NCI-H345 treated with DMSO at 0.1 percent for 48 hours (cell line): ENCODE measurements at regions not wholly inside any gene's neighbourhood (a gene's known extent, or its start where the extent isn't known, plus 50 kb on each side); places are given as distances from the start of the nearest gene placed in this dataset.
"Not testable (repeated sequence)": the region's sequence is repeated elsewhere in the genome, so short reads cannot be mapped to it uniquely, and the experiment has no call there.

Source experiments
- DNase-seq: peaks from one replicate; lab custom pipeline; 2025; ENCODE audit not compliant: unreplicated experiment; lab: John Stamatoyannopoulos, UW

DNA sequence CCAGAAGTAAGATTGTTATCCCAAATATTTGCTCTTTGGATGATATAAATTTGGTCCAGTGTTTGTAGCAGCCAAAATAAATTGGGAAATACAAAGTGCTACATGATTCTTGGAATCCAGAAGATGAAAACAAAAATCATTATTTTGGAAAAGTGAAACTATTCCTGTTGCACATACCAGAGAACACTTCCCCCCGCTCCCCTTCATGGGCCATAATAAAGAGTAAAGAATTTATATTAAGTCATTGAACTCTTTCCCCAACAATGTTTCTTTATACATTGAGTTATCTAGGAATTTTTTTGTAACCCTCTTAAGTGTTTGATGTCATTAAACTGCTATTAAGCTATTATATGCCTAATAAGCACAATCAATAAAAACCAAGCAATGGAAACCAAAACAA, 490.4 kb upstream of the HS3ST5 start:
- no peak for DNase-seq

DNA sequence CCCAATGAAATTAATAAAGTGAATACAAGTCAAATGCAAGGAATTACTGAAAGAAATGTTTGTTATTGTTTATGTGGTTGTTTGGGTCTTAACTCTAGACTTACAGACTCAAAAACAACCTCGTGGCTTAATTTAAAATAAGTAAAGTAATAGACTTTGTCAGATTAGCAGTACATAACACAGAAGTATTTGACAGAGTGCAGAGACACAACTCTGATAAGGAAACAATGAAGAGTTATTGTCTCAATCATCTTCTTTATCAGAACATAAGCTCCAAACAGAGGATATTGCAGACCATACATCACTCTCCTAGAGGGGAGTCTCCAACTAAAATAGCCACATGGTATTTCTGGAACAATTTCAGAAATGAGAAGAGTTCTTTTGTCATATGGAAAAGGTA, 487.7 kb upstream of the HS3ST5 start:
- DNase-seq: no peak

DNA sequence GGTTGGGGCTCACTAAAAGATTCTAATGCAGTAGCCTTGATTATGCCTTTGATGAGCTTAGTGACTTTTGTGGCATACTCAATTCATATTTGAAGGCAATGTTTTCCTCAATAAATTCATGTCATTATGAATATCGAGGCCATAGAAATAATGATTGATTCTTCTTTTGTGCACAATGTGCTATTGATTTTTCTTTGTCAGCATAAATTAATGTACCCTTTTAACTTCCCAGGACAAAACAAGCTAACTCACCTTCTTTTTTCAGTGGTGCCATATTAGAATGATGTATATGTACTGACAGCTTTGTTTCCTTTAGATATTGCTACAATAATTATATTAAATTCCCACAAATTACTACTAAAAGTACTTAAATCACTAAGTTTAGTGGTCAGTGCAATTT, 484.3 kb upstream of the HS3ST5 start:
- no peak for DNase-seq

DNA sequence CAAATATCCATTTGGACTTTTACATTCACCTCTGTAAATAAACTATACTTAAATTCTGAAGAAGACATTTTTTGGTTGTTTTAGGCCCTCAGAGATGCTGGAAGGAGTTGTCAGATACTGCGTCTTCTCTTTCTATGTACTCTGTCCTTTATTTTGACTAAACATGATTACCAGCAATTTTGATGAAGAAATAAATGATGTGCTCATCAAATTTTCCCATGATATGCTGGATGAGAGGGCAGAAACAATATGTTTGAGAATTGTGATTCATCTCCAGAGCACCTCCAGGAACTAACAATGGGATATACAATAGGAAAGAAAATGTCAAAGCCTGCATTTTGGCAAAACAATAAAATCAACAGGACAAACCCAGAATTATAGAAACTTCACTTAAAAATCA, 481.6 kb upstream of the HS3ST5 start:
- DNase-seq: no peak

DNA sequence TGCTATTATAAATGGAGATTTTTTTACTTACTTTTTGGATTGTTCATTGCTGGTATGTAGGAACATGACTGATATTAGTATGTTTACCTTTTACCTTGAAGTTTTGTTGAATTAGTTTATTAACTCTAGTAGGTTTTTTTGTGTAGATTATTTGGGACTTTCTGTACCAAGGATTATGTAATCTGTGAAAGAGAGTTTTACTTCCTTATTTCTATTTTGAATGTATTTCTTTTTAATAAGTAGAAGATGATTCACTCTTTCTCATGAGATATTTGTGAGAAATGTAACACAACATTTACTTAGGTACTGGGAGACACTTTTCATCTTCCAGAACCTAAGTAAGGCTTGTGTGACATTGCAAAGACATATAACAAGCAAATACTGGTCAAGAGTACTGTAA, 473.9 kb upstream of the HS3ST5 start:
- no peak for DNase-seq

DNA sequence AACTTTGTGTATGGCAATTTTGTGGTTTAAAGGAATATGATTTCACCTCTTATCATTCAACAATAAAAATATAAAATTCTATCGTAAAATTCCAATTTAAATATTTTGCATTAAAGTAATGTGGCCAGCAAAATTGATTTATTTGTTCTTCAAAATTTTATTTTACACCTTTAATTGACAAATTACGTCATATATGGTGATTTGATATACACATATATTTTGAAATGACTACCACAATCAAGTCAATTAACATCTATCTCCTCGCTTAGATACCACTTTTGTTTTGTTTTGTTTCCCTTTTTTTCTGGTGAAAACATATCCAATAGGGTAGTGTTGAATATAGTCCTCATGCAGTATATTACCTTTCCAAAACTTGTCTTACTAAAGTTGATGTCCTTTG, 467.6 kb upstream of the HS3ST5 start:
- DNase-seq: no peak

DNA sequence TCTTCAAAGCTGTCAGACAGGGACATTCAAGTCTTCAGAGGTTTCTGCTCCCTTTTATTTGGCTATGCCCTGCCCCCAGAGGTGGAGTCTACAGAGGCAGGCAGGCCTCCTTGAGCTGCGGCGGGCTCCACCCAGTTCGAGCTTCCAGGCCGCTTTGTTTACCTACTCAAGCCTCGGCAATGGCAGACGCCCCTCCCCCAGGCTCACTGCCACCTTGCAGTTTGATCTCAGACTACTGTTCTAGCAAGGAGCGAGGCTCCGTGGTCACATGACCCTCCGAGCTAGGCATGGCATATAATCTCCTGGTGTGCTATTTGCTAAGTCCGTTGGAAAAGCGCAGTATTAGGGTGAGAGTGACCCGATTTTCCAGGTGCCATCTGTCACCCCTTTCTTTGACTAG, 462.6 kb upstream of the HS3ST5 start:
- DNase-seq: not testable (repeated sequence)

DNA sequence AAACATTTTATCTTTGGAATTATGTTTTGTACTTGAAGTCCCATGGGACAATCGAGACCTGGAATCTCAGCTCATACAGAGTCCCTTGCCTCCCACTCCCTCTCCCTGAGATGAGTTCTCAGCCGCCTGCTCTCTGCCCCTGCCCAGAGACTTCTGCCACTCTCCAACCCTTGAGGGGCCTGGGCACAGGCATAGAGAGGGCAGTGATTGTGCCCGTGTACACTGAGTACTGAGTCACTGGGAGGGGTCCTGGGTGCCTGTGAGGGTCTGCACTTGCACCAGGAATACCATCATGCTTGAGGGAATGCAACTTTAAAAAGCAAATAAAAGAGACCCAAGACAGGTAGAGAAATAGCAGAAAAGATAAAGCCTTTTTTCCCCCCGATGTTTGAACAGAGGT, 453.8 kb upstream of the HS3ST5 start:
- no peak for DNase-seq

DNA sequence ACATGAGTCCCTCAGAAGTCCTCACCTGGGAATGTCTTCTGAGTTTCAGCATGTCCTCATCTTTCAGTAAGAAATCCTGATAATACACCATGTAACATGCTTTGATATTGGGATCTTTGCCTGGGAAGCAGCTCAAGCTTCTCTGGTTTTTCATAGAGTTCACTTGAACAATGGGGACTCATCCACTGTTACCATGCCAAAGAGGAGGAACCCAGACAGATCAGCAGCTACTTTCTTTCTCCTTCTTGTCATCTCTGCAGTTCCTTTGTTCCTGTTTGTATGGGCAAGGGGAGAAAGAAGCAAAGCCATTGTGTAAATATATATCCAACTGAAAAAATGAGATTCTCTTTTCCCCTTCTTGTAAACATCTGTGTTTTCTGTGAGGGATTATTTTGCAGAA, 450.6 kb upstream of the HS3ST5 start:
- DNase-seq: no peak

DNA sequence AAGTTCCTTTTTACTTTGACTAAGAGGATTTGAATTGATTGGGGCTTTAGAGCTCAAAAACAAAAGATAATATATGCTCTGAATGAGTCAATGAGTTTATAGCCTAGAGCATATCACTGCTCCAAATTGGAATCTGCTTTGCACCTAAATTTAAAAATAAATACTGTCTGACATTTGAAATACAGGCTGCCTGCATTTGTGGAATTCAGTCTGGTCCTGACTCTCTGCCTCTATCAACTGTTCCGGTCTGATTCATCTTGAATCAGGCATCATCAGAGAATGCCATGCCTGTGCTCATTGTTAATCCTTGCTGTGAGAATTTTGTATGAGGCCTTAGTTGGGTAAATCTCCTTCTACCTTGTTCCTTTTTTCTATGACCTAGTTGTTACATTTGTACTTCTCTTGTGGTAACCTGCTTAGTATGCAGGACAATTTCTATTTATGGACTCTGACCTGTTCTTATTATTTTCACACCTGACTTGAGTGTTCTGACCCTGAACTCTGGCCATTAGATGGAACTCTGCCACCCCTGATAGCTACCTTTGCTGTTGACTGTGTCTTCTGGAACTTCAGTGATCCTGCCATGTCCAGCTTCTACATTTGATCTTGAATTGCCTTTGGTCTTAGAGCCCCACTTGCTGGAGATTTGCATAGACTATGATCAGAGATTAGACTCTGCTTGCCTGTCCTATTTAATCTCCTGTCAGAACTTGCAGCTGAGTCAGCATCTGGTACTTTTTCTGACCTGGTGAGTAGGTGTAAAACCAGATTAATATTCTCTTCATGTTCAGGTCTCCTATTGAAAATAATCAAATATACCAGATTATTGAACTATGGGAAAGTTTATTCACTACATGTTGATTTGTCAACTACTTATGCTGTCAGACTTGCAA, 442.7 kb upstream of the HS3ST5 start:
- DNase-seq: no peak

DNA sequence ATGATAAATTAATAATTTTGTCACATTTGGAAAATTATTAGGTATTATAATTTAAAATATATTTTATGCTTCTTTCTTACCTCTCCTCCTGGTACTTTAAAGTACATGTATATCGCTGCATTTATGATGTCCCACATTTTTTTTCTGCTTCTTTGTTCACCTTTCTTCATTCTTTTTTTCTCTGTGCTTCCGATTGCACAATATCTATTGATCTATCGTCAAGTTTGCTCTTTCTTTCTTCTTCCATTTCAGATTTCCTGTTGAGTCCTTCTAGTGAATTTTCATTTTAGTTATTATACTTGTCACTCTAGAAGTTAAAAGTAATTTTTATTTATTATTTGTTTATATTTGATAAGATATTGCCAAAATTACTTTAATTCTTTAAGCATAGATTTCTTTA, 441.0 kb upstream of the HS3ST5 start:
- no peak for DNase-seq

DNA sequence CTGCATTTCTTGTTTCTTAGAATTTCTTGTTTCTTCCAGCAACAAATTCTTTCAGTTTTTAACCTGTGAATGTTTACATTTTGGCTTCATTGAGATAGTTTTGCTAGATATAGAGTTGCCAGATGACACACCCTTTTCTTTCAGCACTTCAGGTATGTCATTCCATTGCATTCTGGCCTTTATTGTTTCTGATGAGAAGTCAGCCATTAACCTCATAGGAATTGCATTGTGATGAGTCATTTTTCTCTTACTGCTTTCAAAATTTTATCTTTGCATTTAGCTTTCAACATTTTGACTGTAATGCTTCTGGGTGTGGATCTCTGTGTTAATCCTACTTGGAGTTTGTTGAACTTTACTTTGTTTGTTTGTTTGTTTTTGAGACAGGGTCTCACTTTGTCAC, 440.3 kb upstream of the HS3ST5 start:
- DNase-seq: no peak

DNA sequence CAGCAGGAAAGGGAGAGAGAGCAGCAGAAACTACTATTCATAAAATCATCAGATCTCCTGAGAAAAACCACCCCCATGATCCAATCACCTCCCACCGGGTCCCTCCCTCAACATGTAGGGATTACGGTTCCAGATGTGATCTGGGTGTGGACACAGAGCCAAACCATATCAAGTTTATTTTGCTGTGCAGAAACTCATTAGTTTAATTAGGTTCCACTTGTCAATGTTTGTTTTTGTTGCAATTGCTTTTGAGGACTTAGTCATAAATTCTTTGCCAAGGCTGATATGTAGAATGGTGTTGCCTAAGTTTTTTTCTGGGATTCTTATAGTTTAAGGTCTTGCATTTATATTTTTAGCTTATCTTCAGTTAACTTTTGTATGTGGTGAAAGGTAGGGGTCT, 422.0 kb upstream of the HS3ST5 start:
- DNase-seq: no peak

DNA sequence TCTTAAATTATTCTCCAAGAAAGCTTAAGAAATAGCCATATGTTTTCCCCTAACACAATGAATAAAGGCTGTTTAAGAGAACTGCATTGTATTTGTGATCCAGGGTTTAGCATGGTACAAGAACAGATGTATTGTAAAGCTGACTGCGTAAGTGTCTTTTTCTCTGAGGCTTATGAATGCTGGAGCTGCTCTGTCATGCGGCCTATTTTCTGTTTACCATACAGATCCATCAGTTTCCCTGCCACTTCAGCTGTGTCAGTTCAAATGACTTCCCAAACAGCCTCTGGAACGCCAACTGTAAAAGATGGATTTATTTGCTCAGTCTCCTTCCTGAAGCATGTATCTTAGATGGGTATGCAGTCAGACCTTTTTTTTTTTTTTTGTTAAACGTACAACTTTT, 419.3 kb upstream of the HS3ST5 start:
- no peak for DNase-seq

DNA sequence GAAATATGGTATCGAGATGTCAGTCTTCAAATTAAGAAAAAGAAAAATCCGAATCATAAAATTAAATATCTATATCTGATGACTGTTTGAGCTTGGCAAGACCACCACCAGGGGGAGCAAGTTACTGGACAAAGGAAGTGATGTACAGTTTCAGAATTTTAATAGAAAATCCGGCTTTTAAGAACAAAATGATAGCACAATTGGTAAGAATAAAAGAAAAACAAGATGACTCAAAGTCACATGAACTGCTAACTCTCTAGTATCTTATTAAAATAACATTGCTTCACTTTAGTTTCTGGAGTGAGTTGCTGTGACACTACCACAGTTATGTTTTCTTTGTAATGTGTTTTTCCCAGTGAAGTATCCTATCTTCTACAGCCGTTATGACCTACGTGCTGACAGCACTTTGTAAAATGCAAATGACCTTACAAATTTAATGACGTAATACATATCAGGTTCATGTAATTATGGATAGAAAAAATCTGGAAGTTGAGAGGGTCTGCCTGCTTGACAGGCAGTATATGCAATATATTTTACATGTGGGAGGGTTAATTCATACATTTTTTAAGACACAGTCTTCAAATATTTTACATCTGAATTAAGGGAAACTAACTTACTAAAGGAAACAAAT, 405.3 kb upstream of the HS3ST5 start:
- DNase-seq: no peak

DNA sequence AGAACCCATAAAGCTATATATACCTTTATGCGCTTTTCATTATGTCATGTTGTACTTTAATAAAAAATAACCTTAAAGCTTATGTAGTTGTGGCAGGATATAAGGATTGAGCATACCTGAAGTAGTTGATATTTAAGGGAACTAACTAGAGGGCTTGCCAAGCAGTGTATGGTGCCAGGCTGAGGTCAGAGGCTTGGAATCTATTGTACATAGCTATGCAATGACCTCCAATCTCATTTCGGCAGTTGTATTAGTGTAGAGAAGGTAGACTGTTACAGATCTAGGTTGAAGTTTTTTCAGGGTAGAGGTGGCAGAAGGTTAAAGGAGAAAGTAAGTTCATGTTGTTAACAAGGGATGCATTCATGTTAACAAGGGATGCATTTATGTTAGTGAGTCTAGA, 397.7 kb upstream of the HS3ST5 start:
- DNase-seq: no peak

DNA sequence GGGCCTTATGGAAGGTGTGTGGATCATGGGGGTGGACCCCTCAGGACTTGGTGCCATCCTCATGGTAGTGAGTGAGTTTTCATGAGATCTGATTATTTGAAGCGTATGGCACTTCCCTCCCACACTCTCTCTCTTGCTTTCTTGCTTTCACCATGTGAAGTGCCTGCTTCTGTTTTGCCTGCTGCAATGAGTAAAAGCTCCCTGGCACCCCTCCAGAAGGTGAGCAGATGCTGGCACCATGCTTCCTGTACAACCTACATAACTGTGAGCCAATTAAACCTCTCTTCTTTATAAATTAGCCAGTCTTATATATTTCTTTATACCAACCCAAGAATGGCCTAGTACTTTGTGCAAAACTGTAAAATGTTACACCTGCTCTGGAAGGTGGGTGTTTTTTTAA, 396.8 kb upstream of the HS3ST5 start:
- DNase-seq: no peak

DNA sequence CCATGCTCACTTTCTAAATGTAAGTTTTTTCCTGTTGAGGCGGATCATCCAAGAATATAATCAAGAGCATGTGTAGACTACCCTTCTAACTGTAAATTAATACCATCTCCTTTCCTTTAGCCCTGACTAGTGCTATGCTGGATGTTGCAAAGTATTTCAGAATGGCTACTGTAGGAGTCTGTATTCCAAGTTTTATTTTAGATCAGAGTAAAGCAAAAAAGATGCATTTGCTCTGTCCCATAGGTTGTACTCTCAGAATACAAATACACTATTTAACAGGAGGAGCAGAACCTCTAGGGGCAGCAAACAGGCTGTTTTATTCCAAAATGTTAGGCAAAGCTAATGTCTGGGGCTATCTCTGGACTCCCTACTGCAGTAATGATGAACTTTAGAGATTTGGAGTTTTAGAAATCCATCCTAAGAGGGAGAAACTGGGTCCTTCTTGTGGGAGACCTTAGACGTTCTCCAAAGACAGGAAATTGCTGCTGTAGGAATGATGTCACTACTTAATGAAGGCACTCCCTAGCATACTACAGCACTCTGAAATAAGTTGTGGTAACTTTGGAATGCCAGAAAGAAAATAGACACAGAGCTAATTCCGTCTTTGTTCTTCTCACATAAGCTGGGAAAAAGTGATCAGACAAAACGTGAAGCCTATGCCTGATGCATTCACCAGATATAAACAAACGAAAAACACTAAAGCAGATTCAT, 392.4 kb upstream of the HS3ST5 start:
- no peak for DNase-seq

DNA sequence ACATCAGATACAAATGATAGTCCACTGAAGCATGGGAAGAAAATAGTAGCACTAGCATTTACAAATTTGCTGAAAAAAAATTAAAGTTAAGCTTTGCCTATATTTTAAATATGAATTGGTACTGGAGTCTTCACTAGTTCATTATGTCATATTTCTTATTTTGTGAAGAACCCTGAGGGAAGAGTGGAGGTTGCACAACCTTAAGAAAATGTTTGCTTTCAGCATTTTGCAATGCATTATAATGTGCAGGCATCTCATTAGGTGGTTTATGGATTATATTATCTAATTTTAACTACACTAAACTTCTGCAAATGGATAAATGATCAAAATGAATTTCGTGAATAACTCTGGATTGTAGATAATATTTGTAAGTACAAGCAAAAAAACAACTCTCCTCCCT, 390.8 kb upstream of the HS3ST5 start:
- DNase-seq: no peak

DNA sequence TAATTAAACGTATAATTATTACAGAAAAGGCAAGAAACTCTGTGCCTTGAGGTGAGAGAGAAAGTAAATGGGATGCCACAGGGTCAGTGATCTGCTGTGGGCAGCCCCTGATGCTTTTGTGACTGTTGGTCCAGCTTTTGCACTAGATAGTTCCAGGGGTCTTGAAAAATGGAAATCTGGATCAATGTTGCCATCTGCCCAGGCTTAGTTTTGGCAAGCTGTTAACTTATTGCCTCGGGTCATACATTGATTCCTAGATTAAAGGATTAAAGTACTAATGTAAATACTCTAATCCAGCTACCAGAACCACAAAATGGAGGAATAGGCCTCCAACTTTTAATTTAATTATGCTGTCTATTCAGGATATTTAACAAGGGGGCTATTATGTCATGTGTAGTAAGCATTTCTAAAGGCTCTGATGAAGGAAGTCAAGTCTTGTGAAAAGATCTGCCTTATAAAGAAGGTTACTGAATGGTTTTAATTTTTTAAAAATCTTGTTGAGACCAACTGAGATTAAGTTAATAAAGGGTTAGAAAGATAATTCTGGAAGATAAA, 376.0 kb upstream of the HS3ST5 start:
- no peak for DNase-seq

DNA sequence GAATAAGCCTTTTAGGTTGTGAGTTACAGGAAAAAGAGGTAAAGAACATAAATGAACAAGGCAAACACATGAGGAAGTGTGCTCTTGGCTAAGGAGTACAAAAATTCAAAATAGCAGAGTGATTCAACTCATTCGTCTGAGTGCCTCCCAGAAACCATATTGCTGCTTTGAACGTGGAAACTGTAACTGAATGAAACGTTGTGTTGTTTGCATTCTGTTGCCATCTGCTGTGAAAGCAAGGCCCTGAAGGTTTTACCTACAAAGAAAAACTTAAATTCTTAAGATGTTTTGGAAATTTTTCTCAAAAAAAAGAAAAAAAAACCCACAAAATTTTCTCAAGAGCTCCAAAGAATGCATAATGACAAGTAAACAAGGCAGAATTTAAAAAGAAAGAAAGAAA, 375.4 kb upstream of the HS3ST5 start:
- no peak for DNase-seq
